ENCODE measurements at regions not wholly inside any gene's neighbourhood (a gene's known extent, or its start where the extent isn't known, plus 50 kb on each side); places are given as distances from the start of the nearest gene placed in this dataset.

DNA sequence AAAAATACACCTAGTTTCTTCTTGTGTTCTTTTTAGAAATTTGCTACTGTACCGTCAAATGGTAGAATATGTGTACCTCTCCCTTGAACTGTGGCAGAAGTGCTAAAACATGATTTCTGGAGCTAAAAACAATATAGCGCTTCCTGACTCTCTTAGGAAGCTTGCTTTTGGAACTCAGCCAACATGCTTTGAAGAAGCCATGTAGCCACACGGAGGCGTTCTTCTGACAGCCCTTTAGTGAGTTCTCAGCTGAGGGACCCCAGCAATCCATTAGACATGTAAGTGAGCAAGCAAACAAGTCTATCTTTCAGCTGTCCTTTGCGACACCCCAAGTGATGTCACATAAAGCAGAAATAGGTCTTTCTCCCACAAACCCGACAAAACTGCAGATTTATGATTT is 917.0 kb downstream of the CDH9 start:
- H3K27me3 ChIP-seq (replicated peaks in 1 of 2; ENCODE audit: control insufficient read depth in 2 of 2, extremely low read depth in 1 of 2, insufficient read depth in 2 of 2, low read length in 1 of 2): no peaks in the 10 kb centered on the region
- no peak overlapping the region for H3K4me3 ChIP-seq (ENCODE audit: control insufficient read depth in 1 of 2, extremely low read depth in 1 of 2, low read length in 1 of 2)
- Mint-ChIP-seq H3K4me1 (no peaks in the 10 kb centered on the region), H3K4me3 (no peak overlapping the region), H3K27me3 (no peaks in the 10 kb centered on the region), H3K9me3 (peaks cover 5 to 16% (median 11%) of the 10 kb centered on the region in 3 donors), H3K36me3 (no peaks in the 10 kb centered on the region), H3K27ac (no peak overlapping the region)
- ChIA-PET CTCF (no interaction called here), POLR2A (no interaction called here)
- H3K4me1 ChIP-seq (ENCODE audit: control insufficient read depth in 1 of 2, extremely low read depth in 1 of 2, insufficient read depth in 2 of 2, low read length in 2 of 2): no peaks in the 10 kb centered on the region
- DNase-seq (no peak), ATAC-seq (replicated peaks in 1 of 4) (no peak)
- no peaks in the 10 kb centered on the region for H3K36me3 ChIP-seq (ENCODE audit: control insufficient read depth in 2 of 2, extremely low read depth in 1 of 2, insufficient read depth in 1 of 2, low read length in 1 of 2)
- H3K27ac ChIP-seq (ENCODE audit: low read length): no peak overlapping the region
- WGBS (ENCODE audit: insufficient coverage): 49% methylated on average over 4 of the region's 6 CpGs
- no peaks in the 10 kb centered on the region for H3K9me3 ChIP-seq

GRCh38 chr5:26104175-26104574 is 934.2 kb downstream of the CDH9 start:
- no peaks in the 10 kb centered on the region for H3K4me1 ChIP-seq (ENCODE audit: control insufficient read depth in 1 of 2, extremely low read depth in 1 of 2, insufficient read depth in 2 of 2, low read length in 2 of 2)
- ChIA-PET POLR2A (no interaction called here), CTCF (interaction anchor here in 1 of 2 donors (0.7 kb wide), 1 partner anchor 592 kb away, joined by 3 read pairs; no protein-coding TSS in a partner anchor)
- DNase-seq (no peak), ATAC-seq (replicated peaks in 1 of 4) (no peak)
- no peaks in the 10 kb centered on the region for H3K27me3 ChIP-seq (replicated peaks in 1 of 2; ENCODE audit: control insufficient read depth in 2 of 2, extremely low read depth in 1 of 2, insufficient read depth in 2 of 2, low read length in 1 of 2)
- no peak overlapping the region for H3K4me3 Mint-ChIP-seq
- no peak overlapping the region for H3K4me3 ChIP-seq (ENCODE audit: control insufficient read depth in 1 of 2, extremely low read depth in 1 of 2, low read length in 1 of 2)
- WGBS (ENCODE audit: insufficient coverage): 100% methylated on average over 1 of the region's 2 CpGs
- no peak overlapping the region for H3K27ac ChIP-seq (ENCODE audit: low read length)
- no peaks in the 10 kb centered on the region for H3K36me3 ChIP-seq (ENCODE audit: control insufficient read depth in 2 of 2, extremely low read depth in 1 of 2, insufficient read depth in 1 of 2, low read length in 1 of 2)
- no peaks in the 10 kb centered on the region for H3K27me3 Mint-ChIP-seq
- peaks cover 2% of the 10 kb centered on the region for H3K9me3 ChIP-seq
- peaks cover 8 to 35% (median 22%) of the 10 kb centered on the region in 3 donors for H3K9me3 Mint-ChIP-seq
- no peak overlapping the region for H3K27ac Mint-ChIP-seq
- no peaks in the 10 kb centered on the region for H3K36me3 Mint-ChIP-seq
- no peaks in the 10 kb centered on the region for H3K4me1 Mint-ChIP-seq

- Histone ChIP-seq H3K9me3 (no peaks in the 10 kb centered on the region), H3K4me1 (ENCODE audit: control insufficient read depth in 1 of 2, extremely low read depth in 1 of 2, insufficient read depth in 2 of 2, low read length in 2 of 2) (no peaks in the 10 kb centered on the region), H3K4me3 (ENCODE audit: control insufficient read depth in 1 of 2, extremely low read depth in 1 of 2, low read length in 1 of 2) (no peak overlapping the region), H3K27me3 (replicated peaks in 1 of 2; ENCODE audit: control insufficient read depth in 2 of 2, extremely low read depth in 1 of 2, insufficient read depth in 2 of 2, low read length in 1 of 2) (no peaks in the 10 kb centered on the region), H3K36me3 (ENCODE audit: control insufficient read depth in 2 of 2, extremely low read depth in 1 of 2, insufficient read depth in 1 of 2, low read length in 1 of 2) (no peaks in the 10 kb centered on the region), H3K27ac (ENCODE audit: low read length) (no peak overlapping the region)
- no peak for ATAC-seq (replicated peaks in 1 of 4)
- Mint-ChIP-seq H3K36me3 (no peaks in the 10 kb centered on the region), H3K4me1 (no peaks in the 10 kb centered on the region), H3K27ac (no peak overlapping the region), H3K27me3 (no peaks in the 10 kb centered on the region), H3K4me3 (no peak overlapping the region), H3K9me3 (peaks cover 9 to 26% (median 21%) of the 10 kb centered on the region in 3 donors)
- CTCF ChIA-PET: no interaction called here
- no CpG with 5 or more reads among the region's 1 CpG for WGBS (ENCODE audit: insufficient coverage)
- POLR2A ChIA-PET: no interaction called here
- DNase-seq: no peak
Observed at GRCh38 chr5:26060212-26060611, 978.2 kb downstream of the CDH9 start.

GRCh38 chr5:26054594-26054993 is 983.8 kb downstream of the CDH9 start:
- no peak overlapping the region for H3K4me3 Mint-ChIP-seq
- H3K27me3 Mint-ChIP-seq: no peaks in the 10 kb centered on the region
- no CpG with 5 or more reads among the region's 1 CpG for WGBS (ENCODE audit: insufficient coverage)
- no peak overlapping the region for H3K4me3 ChIP-seq (ENCODE audit: control insufficient read depth in 1 of 2, extremely low read depth in 1 of 2, low read length in 1 of 2)
- POLR2A ChIA-PET: no interaction called here
- no peaks in the 10 kb centered on the region for H3K36me3 ChIP-seq (ENCODE audit: control insufficient read depth in 2 of 2, extremely low read depth in 1 of 2, insufficient read depth in 1 of 2, low read length in 1 of 2)
- H3K27me3 ChIP-seq (replicated peaks in 1 of 2; ENCODE audit: control insufficient read depth in 2 of 2, extremely low read depth in 1 of 2, insufficient read depth in 2 of 2, low read length in 1 of 2): no peaks in the 10 kb centered on the region
- CTCF ChIA-PET: no interaction called here
- H3K4me1 Mint-ChIP-seq: no peaks in the 10 kb centered on the region
- H3K27ac ChIP-seq (ENCODE audit: low read length): no peak overlapping the region
- H3K9me3 ChIP-seq: no peaks in the 10 kb centered on the region
- H3K4me1 ChIP-seq (ENCODE audit: control insufficient read depth in 1 of 2, extremely low read depth in 1 of 2, insufficient read depth in 2 of 2, low read length in 2 of 2): no peaks in the 10 kb centered on the region
- DNase-seq (no peak), ATAC-seq (replicated peaks in 1 of 4) (no peak)
- no peak overlapping the region for H3K27ac Mint-ChIP-seq
- no peaks in the 10 kb centered on the region for H3K36me3 Mint-ChIP-seq
- peaks cover 13 to 37% (median 25%) of the 10 kb centered on the region in 3 donors for H3K9me3 Mint-ChIP-seq

DNA sequence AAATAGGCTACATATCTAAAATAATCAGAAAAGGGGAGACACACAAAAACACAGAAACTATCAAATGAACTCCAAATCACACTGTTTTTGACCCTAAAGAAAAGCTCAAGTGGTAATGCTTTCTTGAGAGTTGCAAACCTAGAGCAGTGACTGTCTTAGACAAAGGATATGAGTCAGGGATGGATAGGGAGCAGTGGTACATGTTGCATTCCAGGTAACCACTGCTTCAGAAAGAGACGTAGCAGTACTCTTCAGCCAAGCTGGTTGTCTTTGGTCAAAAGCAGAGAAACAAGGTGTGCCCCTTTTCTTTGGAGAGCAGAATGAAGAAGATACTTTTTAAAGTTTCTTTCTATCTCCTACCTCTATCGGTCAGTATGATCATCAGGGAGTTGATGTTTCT is 1003.6 kb downstream of the CDH9 start:
- no CpG with 5 or more reads among the region's 2 CpGs for WGBS (ENCODE audit: insufficient coverage)
- ChIA-PET CTCF (no interaction called here), POLR2A (no interaction called here)

GRCh38 chr5:26031481-26031880 is 1006.9 kb downstream of the CDH9 start:
- POLR2A ChIA-PET: no interaction called here
- Histone ChIP-seq H3K27ac (ENCODE audit: low read length) (no peak overlapping the region), H3K36me3 (ENCODE audit: control insufficient read depth in 2 of 2, extremely low read depth in 1 of 2, insufficient read depth in 1 of 2, low read length in 1 of 2) (no peaks in the 10 kb centered on the region), H3K4me1 (ENCODE audit: control insufficient read depth in 1 of 2, extremely low read depth in 1 of 2, insufficient read depth in 2 of 2, low read length in 2 of 2) (no peaks in the 10 kb centered on the region), H3K9me3 (no peaks in the 10 kb centered on the region), H3K27me3 (replicated peaks in 1 of 2; ENCODE audit: control insufficient read depth in 2 of 2, extremely low read depth in 1 of 2, insufficient read depth in 2 of 2, low read length in 1 of 2) (no peaks in the 10 kb centered on the region), H3K4me3 (ENCODE audit: control insufficient read depth in 1 of 2, extremely low read depth in 1 of 2, low read length in 1 of 2) (no peak overlapping the region)
- Mint-ChIP-seq H3K9me3 (peaks cover 0 to 10% (median 7%) of the 10 kb centered on the region in 3 donors), H3K27me3 (no peaks in the 10 kb centered on the region), H3K4me3 (no peak overlapping the region), H3K27ac (no peak overlapping the region), H3K4me1 (no peaks in the 10 kb centered on the region), H3K36me3 (no peaks in the 10 kb centered on the region)
- DNase-seq (no peak), ATAC-seq (replicated peaks in 1 of 4) (no peak)
- WGBS (ENCODE audit: insufficient coverage): 0% methylated on average over 1 of the region's 3 CpGs
- CTCF ChIA-PET: no interaction called here

More for the DNA sequence above, 1003.6 kb downstream of the CDH9 start:
- Histone ChIP-seq H3K27ac (ENCODE audit: low read length) (no peak overlapping the region), H3K27me3 (replicated peaks in 1 of 2; ENCODE audit: control insufficient read depth in 2 of 2, extremely low read depth in 1 of 2, insufficient read depth in 2 of 2, low read length in 1 of 2) (no peaks in the 10 kb centered on the region), H3K9me3 (no peaks in the 10 kb centered on the region), H3K4me1 (ENCODE audit: control insufficient read depth in 1 of 2, extremely low read depth in 1 of 2, insufficient read depth in 2 of 2, low read length in 2 of 2) (no peaks in the 10 kb centered on the region), H3K36me3 (ENCODE audit: control insufficient read depth in 2 of 2, extremely low read depth in 1 of 2, insufficient read depth in 1 of 2, low read length in 1 of 2) (no peaks in the 10 kb centered on the region), H3K4me3 (ENCODE audit: control insufficient read depth in 1 of 2, extremely low read depth in 1 of 2, low read length in 1 of 2) (no peak overlapping the region)
- Mint-ChIP-seq H3K27ac (no peak overlapping the region), H3K36me3 (no peaks in the 10 kb centered on the region), H3K9me3 (peaks cover 5 to 15% (median 13%) of the 10 kb centered on the region in 3 donors), H3K4me1 (no peaks in the 10 kb centered on the region), H3K27me3 (no peaks in the 10 kb centered on the region), H3K4me3 (no peak overlapping the region)
- DNase-seq (no peak), ATAC-seq (replicated peaks in 1 of 4) (no peak)

DNA sequence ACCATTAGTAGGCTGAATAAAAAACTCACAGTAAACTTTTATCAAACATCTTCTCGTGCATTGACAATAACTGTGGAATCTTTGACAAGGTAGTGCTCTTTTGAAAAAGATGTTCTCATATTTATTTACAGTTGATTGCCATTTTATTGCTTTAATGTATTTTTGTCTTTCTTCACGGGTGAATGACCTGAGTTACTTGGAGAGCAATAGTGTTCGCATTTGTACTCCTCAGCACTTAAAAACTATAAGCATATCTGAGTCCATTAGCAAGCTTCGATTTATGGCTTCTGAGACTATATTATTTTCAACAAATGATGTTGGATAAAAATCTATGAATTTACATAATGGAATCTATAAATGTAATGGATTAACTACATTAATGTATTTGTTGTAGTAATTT is 1012.3 kb downstream of the CDH9 start:
- no peaks in the 10 kb centered on the region for H3K4me1 ChIP-seq (ENCODE audit: control insufficient read depth in 1 of 2, extremely low read depth in 1 of 2, insufficient read depth in 2 of 2, low read length in 2 of 2)
- H3K9me3 ChIP-seq: no peaks in the 10 kb centered on the region
- WGBS (ENCODE audit: insufficient coverage): no CpG with 5 or more reads among the region's 4 CpGs
- H3K36me3 ChIP-seq (ENCODE audit: control insufficient read depth in 2 of 2, extremely low read depth in 1 of 2, insufficient read depth in 1 of 2, low read length in 1 of 2): no peaks in the 10 kb centered on the region
- Mint-ChIP-seq H3K27ac (no peak overlapping the region), H3K4me3 (no peak overlapping the region), H3K9me3 (peaks cover 4 to 20% (median 10%) of the 10 kb centered on the region in 3 donors), H3K27me3 (no peaks in the 10 kb centered on the region), H3K4me1 (no peaks in the 10 kb centered on the region), H3K36me3 (no peaks in the 10 kb centered on the region)
- ChIA-PET CTCF (no interaction called here), POLR2A (no interaction called here)
- ATAC-seq (replicated peaks in 1 of 4) (no peak), DNase-seq (no peak)
- no peak overlapping the region for H3K4me3 ChIP-seq (ENCODE audit: control insufficient read depth in 1 of 2, extremely low read depth in 1 of 2, low read length in 1 of 2)
- no peaks in the 10 kb centered on the region for H3K27me3 ChIP-seq (replicated peaks in 1 of 2; ENCODE audit: control insufficient read depth in 2 of 2, extremely low read depth in 1 of 2, insufficient read depth in 2 of 2, low read length in 1 of 2)
- H3K27ac ChIP-seq (ENCODE audit: low read length): no peak overlapping the region

Data from T-cell (primary cell).